ENCODE measurements at regions not wholly inside any gene's neighbourhood (a gene's known extent, or its start where the extent isn't known, plus 50 kb on each side); places are given as distances from the start of the nearest gene placed in this dataset.

GRCh38 chr11:19294444-19294843 is 53.7 kb upstream of the E2F8 start (continued):
- TF ChIP-seq CBX2 (IDR thresholded peaks at IDR 0.05; ENCODE audit: insufficient read depth, low read length, poor library complexity, severe bottlenecking) (no peak), ZNF408 (CRISPR knock-in tag; IDR thresholded peaks at IDR 0.05; ENCODE audit: low read depth) (no peak), ARHGAP35 (IDR thresholded peaks at IDR 0.05; ENCODE audit: partially characterized antibody) (no peak), MYBL2 (IDR thresholded peaks at IDR 0.05; ENCODE audit: low read depth) (no peak), MYBL2 (CRISPR knock-in tag; IDR thresholded peaks at IDR 0.05; ENCODE audit: borderline replicate concordance) (no peak), NCOA4 (IDR thresholded peaks at IDR 0.05; ENCODE audit: partially characterized antibody) (no peak), TRIM24 (IDR thresholded peaks at IDR 0.05) (peak in 1 of 2 experiments; percentile 60; a peak in 2 of 4 replicates), RBM34 (IDR thresholded peaks at IDR 0.05; ENCODE audit: borderline replicate concordance, insufficient read depth, low read length) (no peak), MYC (IDR thresholded peaks at IDR 0.05; ENCODE audit: low read depth, low read length) (no peak), MYC (CRISPR knock-in tag; IDR thresholded peaks at IDR 0.05; ENCODE audit: borderline replicate concordance, low read depth) (no peak), ILK (tag; IDR thresholded peaks at IDR 0.05; ENCODE audit: borderline replicate concordance, low read depth) (no peak), ELF4 (CRISPR knock-in tag; IDR thresholded peaks at IDR 0.05) (no peak), EP400 (IDR thresholded peaks at IDR 0.05) (no peak), ZNF561 (CRISPR knock-in tag; conservative IDR thresholded peaks at IDR 0.05) (no peak), C11orf30 (IDR thresholded peaks at IDR 0.05; ENCODE audit: low read depth) (no peak), ZNF445 (CRISPR knock-in tag; IDR thresholded peaks at IDR 0.05; ENCODE audit: low read depth) (no peak), EP300 (IDR thresholded peaks at IDR 0.05; ENCODE audit: low read length) (0 out of 2 replicates have a peak, but pooled peaks have one; percentile 22), GABPA (tag; conservative IDR thresholded peaks at IDR 0.05; ENCODE audit: low read depth) (no peak), SIX5 (IDR thresholded peaks at IDR 0.05; ENCODE audit: borderline replicate concordance in 1 of 2, insufficient read depth in 1 of 2, low read depth in 1 of 2, low read length in 2 of 2) (no peak), CAMTA2 (CRISPR knock-in tag; conservative IDR thresholded peaks at IDR 0.05) (no peak), POLR3G (IDR thresholded peaks at IDR 0.05; ENCODE audit: extremely low read depth, insufficient read length, insufficient replicate concordance) (no peak), NFXL1 (CRISPR knock-in tag; IDR thresholded peaks at IDR 0.05) (no peak), KAT7 (CRISPR knock-in tag; IDR thresholded peaks at IDR 0.05; ENCODE audit: borderline replicate concordance) (no peak), SRSF9 (IDR thresholded peaks at IDR 0.05; ENCODE audit: borderline replicate concordance, low read depth, low read length) (no peak), ZNF174 (CRISPR knock-in tag; IDR thresholded peaks at IDR 0.05) (no peak), ZNF766 (CRISPR knock-in tag; conservative IDR thresholded peaks at IDR 0.05) (no peak), NCOR1 (IDR thresholded peaks at IDR 0.05) (peak; percentile 68), ZNF589 (CRISPR knock-in tag; IDR thresholded peaks at IDR 0.05; ENCODE audit: low read depth) (no peak), ZNF197 (CRISPR knock-in tag; IDR thresholded peaks at IDR 0.05; ENCODE audit: low read depth) (no peak)
- TF ChIP-seq, protein P1, sequence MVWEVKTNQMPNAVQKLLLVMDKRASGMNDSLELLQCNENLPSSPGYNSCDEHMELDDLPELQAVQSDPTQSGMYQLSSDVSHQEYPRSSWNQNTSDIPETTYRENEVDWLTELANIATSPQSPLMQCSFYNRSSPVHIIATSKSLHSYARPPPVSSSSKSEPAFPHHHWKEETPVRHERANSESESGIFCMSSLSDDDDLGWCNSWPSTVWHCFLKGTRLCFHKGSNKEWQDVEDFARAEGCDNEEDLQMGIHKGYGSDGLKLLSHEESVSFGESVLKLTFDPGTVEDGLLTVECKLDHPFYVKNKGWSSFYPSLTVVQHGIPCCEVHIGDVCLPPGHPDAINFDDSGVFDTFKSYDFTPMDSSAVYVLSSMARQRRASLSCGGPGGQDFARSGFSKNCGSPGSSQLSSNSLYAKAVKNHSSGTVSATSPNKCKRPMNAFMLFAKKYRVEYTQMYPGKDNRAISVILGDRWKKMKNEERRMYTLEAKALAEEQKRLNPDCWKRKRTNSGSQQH (CRISPR knock-in tag; IDR thresholded peaks at IDR 0.05), result no peak
- TF ChIP-seq, protein P2, sequence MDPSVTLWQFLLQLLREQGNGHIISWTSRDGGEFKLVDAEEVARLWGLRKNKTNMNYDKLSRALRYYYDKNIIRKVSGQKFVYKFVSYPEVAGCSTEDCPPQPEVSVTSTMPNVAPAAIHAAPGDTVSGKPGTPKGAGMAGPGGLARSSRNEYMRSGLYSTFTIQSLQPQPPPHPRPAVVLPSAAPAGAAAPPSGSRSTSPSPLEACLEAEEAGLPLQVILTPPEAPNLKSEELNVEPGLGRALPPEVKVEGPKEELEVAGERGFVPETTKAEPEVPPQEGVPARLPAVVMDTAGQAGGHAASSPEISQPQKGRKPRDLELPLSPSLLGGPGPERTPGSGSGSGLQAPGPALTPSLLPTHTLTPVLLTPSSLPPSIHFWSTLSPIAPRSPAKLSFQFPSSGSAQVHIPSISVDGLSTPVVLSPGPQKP (CRISPR knock-in tag; IDR thresholded peaks at IDR 0.05), result no peak
